ENCODE measurements at regions not wholly inside any gene's neighbourhood (a gene's known extent, or its start where the extent isn't known, plus 50 kb on each side); places are given as distances from the start of the nearest gene placed in this dataset.

- TF ChIP-seq CTCF (IDR thresholded peaks at IDR 0.05), result no peak
- TF ChIP-seq POLR2AphosphoS5 (IDR thresholded peaks at IDR 0.05), result no peak
- TF ChIP-seq POLR2A (IDR thresholded peaks at IDR 0.05), result no peak
Observed at GRCh38 chr6:80550748-80551147, 444.3 kb downstream of the BCKDHB start.
